ENCODE measurements at regions not wholly inside any gene's neighbourhood (a gene's known extent, or its start where the extent isn't known, plus 50 kb on each side); places are given as distances from the start of the nearest gene placed in this dataset.

DNA sequence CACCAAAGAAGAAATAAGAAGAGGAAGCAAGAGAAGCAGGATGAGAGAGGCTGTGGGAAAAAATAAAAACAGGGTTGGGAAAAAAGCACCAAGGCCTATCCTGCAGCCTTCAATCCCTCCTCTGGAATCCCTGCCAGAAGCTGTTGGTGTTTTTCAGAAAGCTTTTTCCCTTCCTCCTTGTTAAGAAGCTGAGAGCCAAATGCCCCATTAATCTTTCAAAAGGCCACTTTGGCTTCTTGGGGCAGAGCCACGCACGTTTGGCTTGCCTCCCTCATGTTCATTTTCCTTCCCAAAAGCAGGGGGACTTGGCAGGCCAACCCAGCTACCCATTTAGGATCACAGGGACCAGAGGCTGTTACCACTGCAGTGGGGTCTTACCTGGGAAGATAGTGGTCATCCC lies 365.3 kb downstream of the NUAK1 start:
- TF ChIP-seq POLR2A (IDR thresholded peaks at IDR 0.05; ENCODE audit: low read length) = no peak
- no peak for TF ChIP-seq GATA1 (IDR thresholded peaks at IDR 0.05; ENCODE audit: low read depth, low read length)

Data from erythroblast (primary cell).